Fibroblast of lung (primary cell): ENCODE measurements at regions not wholly inside any gene's neighbourhood (a gene's known extent, or its start where the extent isn't known, plus 50 kb on each side); places are given as distances from the start of the nearest gene placed in this dataset.

ENCODE experiments used
- CTCF ChIP-seq, 2 donors: IDR thresholded peaks in 1 of 2; conservative IDR thresholded peaks in 1 of 2; 1 replicate in 1 of 2; 2 replicates in 1 of 2; pipeline ENCODE4 v1.5.1; 2011 to 2012; ENCODE audit warnings: low read length in 2 of 2, control low read depth in 1 of 2, inconsistent platforms in 1 of 2, low read depth in 1 of 2, mild to moderate bottlenecking in 1 of 2
- EZH2 ChIP-seq: IDR thresholded peaks from 2 replicates; pipeline ENCODE4 v1.5.1; 2012; ENCODE audit warnings: low read length, control low read depth, mild to moderate bottlenecking; ENCODE audit errors: missing control alignments

DNA sequence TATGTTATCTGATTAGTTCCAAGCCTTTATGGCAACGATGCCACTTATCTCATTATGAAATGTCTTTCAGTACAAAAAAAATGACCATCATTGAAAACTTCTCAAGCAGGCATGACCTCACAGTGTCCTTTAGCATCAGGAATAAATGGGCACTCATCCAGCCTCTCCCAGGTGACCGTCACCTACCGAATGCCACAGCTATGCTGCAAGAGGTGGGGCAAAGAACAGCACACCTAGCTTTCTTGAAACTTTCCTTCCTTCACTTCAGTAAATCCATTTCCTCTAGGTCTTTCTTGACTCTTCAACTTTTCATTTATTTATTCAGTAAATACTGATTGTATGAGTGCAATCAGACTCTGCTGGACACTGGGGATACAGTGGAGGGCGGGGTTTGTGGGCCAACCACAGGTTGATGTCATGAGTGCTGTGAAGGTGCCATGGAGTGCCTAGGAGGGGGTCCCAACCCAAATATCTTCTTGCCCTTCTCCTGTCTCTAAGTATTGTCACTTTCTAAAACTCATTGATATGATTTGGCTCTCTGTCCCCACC, 54.3 kb upstream of the HK2 start:
- no peak for TF ChIP-seq CTCF (conservative IDR thresholded peaks at IDR 0.05 in 1 of 2, IDR thresholded peaks at IDR 0.05 in 1 of 2; ENCODE audit: low read depth in 1 of 2, low read length in 2 of 2)
- no peak for TF ChIP-seq EZH2
